GM19328 (cell line): ENCODE measurements at regions not wholly inside any gene's neighbourhood (a gene's known extent, or its start where the extent isn't known, plus 50 kb on each side); places are given as distances from the start of the nearest gene placed in this dataset.

Experiments
- ATAC-seq: cut with Tn5 transposase; IDR thresholded peaks from one replicate; pipeline ENCODE4 v1.9.1; 2021; ENCODE audit warnings: mild to moderate bottlenecking, moderate library complexity; ENCODE audit not compliant: unreplicated experiment

DNA sequence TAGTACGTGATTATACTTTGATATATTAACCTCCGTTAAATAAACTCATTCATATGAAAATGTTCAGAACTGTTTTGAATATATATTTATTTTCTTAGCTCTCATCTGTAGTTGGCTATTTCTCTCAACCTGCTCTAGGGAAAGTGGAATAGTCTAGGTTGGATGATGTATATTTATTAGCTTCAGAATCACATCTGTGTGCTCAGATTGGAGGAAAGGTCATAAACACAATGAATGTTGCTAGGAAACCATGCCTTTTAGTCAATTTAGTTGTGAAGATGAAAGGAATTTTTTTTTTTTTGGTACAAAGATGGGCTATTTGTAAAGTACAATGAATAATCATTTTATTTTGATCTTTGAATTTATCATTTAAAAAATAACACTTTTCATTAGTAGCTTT is 439.1 kb downstream of the FOXG1 start:
- no peak for ATAC-seq

- ATAC-seq: no peak
Observed at GRCh38 chr14:29215853-29216252, 449.3 kb downstream of the FOXG1 start.

- no peak for ATAC-seq
Observed at GRCh38 chr14:29216268-29217232, 450.0 kb downstream of the FOXG1 start.

DNA sequence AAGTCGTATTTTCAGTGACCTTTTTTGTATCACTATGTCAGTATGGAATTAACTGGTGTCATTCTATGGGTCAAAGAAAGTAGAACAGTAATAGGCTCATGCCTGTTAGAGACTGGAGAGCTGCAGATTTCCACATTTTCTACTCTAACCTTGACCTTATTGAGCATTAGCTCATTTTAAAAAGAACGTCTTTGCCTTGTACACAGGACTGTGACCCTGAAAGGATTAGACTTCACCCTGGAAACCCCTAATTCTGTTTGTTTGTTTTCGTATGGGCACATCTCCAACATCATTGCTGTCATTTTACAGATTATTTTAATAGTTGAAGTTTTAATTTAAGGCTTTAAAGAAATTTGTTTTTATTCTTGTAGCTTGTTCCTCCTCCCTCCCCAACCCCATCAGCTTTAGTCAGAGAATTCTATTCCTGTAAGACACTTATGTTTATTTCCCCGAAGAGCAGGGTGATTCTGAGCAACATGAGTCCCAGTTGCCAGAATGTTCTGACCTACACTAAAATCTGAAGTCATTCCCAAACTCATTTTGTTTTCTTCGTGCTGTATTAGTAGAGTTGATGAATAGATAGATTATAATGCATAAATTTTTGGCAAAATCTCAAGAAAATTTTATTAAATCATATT is 451.3 kb downstream of the FOXG1 start:
- ATAC-seq: no peak

- no peak for ATAC-seq
Observed at GRCh38 chr14:29220072-29220471, 453.5 kb downstream of the FOXG1 start.

GRCh38 chr14:29220566-29220965 is 454.0 kb downstream of the FOXG1 start:
- no peak for ATAC-seq

GRCh38 chr14:29222006-29222405 is 455.4 kb downstream of the FOXG1 start:
- ATAC-seq: no peak

GRCh38 chr14:29222671-29223268 is 456.2 kb downstream of the FOXG1 start:
- no peak for ATAC-seq

DNA sequence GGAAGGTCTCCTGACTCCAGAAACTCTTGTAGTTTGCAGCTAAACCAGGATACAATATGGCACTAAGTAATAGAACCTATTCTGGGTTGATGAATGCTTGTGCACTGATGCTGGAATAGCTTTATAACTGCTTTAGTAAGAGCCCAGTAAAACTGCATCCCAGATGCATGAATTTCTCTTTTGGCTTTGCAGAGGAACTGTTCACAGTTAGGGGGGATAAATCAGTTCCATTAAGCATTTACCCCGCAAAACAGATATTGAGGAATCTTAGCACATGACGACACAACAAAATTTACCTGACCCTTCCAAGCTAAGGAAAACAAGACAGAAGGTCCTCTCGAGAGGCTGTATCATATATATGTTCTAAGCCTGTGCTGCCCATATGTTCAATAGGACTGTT is 457.4 kb downstream of the FOXG1 start:
- no peak for ATAC-seq

DNA sequence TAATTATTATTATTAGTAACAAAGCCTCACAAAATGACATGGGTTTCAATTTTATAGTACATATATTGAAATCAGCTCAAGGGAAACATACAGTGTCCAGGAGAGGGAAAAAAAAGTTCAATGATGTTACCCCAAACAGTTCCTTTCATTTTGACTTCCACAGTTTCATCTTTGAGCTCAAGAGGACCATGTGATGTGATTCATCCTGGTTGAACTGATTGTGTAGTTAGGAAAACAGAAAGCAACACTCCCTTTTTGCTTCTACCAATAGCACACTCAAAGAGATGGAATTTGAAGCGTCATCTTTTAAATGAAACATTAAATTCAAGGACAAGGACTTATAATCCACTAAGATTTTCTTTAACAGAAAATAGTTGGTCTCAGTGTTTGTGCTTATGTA is 461.0 kb downstream of the FOXG1 start:
- no peak for ATAC-seq

DNA sequence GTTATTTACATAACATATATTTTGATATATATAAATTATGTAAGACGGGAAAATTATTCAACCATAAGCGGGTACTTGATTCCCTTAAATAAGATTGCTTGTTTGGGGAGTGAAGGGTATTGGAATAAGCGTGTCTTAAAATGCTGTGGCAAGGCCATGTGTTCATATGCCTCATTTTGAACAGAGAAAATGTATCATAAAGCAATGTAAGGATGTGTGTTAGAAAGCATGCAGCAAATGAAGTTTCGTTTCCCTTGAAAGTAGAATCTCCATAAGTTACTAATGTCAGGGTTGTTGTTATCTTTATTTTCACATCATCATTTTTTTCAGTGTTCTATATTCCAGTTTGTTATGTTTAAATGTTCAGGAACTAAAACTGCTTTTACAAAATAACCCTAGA is 465.6 kb downstream of the FOXG1 start:
- ATAC-seq: no peak

GRCh38 chr14:29232711-29233110 is 466.1 kb downstream of the FOXG1 start:
- no peak for ATAC-seq

DNA sequence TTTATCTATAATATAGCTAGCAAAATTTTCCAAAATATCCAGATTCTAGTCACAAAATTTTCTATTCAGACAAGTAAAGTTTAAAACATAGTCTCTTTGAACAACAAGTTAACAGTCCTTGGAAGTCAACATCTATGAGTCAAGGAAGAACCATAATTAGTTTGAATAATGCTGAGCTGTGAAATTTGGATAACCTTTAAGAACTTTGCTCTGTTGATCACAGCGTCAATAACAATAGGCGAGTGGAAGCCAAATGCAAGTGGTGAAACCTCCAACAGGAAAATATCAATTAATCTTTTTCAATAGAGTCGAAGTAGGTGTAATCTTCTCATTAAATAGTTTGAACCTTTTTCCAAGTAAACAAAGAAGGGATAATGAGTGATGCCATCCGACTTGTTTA is 466.6 kb downstream of the FOXG1 start:
- ATAC-seq: no peak

GRCh38 chr14:29235991-29236390 is 469.4 kb downstream of the FOXG1 start:
- no peak for ATAC-seq

GRCh38 chr14:29236401-29236800 is 469.8 kb downstream of the FOXG1 start:
- ATAC-seq: no peak

- no peak for ATAC-seq
Observed at GRCh38 chr14:29236848-29237247, 470.3 kb downstream of the FOXG1 start.

DNA sequence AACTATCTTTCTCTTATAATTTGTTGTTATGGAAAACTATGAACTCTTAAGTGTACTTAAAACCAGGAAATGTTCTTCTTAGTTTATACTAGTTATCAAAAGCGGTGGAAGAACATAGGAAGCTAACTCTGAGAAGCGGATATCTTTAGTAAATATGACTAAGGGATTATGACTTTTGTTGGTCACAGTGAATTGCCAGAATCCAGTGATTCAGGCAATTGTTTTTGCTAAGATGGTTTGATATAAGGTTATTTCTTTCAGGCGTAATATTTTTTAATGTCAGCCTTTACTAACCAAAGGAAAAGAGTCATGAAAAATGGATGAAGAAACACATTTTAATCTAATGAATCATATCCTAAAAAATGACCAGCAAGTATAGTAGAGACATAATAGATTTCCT is 473.5 kb downstream of the FOXG1 start:
- no peak for ATAC-seq

GRCh38 chr14:29242755-29243754 is 476.5 kb downstream of the FOXG1 start:
- no peak for ATAC-seq

DNA sequence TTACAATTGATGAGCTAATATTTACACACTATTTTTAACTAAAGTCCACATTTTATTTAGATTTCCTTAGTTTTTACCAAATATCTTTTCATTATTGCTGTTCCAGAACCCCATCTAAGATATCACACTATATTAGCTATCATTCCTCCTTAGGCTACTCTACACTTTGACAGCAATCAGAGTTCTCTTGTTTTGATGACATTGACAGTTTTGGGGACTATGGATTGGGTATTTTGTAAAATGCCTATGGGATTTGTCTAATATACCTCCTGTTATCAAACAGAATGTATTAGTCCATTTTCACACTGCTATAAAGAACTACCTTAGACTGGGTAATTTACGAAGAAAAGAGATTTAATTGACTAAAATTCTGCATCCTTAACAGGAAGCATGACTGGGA is 489.1 kb downstream of the FOXG1 start:
- no peak for ATAC-seq

DNA sequence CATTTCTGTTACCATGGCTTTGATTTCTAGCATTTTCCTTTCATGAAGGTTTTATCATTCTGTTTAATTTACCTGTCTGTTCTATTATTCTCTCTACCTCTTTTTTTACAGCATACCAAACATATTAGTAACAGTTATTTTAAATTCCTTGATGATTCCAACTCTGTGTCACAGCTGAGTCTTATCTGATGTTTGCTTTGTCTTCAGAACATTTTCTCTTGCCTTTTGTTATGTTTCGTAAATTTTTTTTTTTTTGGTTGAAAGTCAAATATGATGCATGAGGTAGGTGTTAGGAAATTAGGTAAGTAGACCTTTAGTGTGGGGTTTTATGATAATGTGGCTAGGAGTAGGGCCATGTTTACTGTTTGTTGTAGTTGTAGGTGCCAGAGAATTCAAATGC is 496.4 kb downstream of the FOXG1 start:
- ATAC-seq: no peak

DNA sequence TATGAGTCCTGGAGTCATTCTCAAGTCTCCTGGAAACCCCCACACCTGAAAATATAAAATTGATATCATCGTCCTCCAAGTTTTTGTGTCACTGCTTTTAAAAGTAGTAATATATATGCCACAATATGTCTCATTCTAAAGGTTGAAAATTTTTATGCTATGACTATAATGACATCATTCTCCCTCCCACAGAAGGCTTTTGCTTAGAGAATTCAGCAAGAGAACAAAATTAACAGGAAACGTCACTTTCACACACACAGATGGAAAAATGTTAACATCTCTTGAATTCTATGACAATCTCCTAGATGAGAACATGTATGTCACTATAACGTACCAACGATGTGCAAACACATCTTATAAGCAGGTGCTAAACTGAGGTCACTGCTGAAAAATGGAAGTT is 498.3 kb downstream of the FOXG1 start:
- no peak for ATAC-seq
